Esophagus mucosa (tissue), 1 donor: ENCODE measurements at regions not wholly inside any gene's neighbourhood (a gene's known extent, or its start where the extent isn't known, plus 50 kb on each side); places are given as distances from the start of the nearest gene placed in this dataset.
A peak's percentile ranks its signal among the peaks of the same experiment; 100 is the strongest.
"Not testable (repeated sequence)": the region's sequence is repeated elsewhere in the genome, so short reads cannot be mapped to it uniquely, and the experiment has no call there.

Source experiments
- ATAC-seq: fragments of 200-7000 bp; cut with Tn5 transposase; one replicate; pipeline ENCODE4 v1.9.1; 2020
- donor health status: DM: yes; HTN: yes; CAD: no.

DNA sequence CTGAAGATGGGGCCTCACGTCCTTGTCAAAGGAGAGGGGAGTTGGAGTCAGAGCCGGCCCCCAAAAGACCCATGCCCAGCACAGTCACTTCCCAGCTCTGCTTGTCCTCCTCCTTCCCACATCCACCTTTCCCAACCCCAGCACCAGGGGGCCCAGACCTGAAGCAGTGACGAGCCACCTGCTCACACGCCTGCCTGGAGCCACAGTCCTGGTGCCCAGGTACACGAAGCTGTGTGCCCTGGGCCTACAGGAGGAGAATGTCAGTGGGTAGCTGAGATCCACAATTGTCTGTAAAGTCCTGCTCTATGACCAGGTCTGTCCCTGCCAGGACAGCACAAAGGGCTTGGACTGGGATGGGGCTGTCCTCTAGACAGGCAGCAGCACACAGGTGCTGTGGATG lies 126.8 kb upstream of the PZP start:
- no peak for ATAC-seq

DNA sequence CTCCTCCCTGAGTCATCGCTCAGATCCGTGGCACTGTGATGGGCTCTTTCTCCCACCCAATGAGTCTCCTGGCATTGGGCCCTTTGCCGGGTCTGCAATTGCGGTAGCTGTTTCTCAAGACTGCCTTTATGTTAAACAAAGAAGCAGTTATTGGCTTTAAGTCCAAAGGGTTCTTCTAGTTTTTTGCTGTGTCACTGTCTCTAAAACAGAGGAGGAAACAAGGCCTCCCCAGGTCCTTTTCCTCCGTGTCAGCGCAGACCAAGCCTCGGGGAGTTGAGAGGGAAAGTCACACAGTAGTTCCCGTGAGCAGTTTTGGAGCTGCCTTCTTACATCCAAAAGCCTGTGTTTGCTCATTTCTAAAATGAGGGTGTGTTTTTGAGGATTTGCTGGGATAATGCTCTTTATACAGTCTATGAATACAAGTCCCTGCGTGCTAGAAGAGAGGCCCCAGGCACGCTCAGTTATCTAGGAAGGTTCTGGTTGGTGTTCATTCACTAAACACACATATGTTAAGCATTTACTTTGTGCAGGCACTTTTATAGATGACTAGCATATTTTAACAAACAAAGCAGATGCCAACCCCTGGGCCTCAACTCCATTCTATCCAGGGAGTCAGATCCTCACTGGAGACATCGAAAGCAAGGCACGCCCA lies 126.0 kb upstream of the PZP start:
- ATAC-seq, result peak; percentile 79

GRCh38 chr12:9333161-9333560 lies 125.0 kb upstream of the PZP start:
- no peak for ATAC-seq

GRCh38 chr12:9332564-9332963 lies 124.4 kb upstream of the PZP start:
- ATAC-seq, result no peak

DNA sequence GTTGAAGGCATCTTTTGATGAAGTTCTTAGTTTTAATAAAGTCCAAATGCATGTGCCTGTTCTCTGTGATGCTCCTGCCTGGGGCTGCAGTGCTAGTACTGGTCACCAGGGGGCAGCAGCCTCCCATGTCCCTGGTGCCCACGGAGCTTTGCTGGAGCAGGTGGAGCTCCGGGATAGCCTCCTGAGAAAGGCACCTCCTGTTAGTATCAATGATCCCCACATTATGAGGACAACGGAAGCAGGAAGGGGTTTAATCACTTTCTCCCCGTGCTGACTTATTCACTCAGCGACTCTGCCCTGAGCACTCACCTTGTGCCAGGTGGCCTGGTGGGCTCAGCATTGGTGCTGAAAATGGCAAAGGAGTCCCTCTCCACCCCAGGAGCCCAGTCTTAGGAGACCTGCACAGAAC lies 123.0 kb upstream of the PZP start:
- peak; percentile 81 for ATAC-seq

DNA sequence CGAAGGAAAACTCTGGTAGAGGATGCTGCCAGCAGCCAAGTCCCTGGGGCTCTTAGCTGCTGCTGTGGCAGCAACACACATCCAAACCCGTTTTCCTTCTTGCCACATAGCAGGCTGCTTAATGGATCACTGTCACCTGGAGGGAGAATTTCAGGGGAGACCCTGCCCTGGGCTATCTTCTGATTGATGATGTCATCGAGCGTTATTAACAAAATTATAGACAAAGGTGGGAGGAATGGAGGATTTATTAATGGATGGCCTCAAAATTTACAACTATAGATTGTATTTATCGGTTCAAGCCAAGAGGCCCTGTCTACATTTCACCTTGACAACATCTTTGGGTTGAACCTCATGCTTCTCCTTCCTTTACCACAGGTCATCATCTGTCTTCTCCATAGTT lies 120.8 kb upstream of the PZP start:
- no peak for ATAC-seq

DNA sequence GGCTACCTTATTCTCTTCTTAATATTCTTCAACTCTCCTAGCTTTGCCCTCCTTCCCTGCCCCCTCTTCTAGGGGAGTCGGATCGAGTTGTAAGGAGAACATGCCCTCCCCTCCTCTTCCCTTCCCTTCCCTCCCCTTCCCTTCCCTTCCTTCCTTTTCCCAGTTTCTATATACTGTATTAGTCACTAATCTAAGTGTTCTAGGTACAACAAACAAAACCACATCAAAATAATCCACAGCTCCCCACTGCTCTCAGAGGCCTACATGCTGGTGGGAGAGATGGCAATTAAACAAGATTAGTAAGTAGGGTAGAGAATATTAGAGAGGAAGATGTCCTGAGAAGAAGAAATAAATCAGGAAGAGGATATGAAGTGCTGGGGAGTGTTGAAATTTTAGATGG lies 119.9 kb upstream of the PZP start:
- ATAC-seq, result no peak

DNA sequence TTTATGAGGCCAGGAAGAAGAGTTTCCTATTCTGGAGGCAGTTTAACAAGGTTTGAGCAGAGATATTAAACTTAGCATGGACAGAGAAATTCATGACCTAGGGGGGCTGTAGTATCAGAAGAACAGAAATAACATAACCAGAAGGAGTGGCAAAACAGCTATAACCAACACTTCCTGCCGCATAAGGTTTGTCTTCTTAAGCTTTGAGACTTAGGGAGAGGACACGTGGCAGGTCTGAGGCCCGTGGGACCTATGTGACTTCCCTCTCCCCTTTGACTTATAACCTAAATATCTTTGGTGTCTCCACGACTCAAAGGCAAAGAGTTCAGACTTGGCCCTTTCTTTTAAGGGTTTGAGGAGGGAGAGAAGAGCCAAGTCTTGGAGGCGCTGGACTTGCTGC lies 119.1 kb upstream of the PZP start:
- no peak for ATAC-seq

- ATAC-seq, result not testable (repeated sequence)
These were observed 118.7 kb upstream of the PZP start for GRCh38 chr12:9326849-9327248.

GRCh38 chr12:9326085-9326484 lies 117.9 kb upstream of the PZP start:
- ATAC-seq, result no peak

DNA sequence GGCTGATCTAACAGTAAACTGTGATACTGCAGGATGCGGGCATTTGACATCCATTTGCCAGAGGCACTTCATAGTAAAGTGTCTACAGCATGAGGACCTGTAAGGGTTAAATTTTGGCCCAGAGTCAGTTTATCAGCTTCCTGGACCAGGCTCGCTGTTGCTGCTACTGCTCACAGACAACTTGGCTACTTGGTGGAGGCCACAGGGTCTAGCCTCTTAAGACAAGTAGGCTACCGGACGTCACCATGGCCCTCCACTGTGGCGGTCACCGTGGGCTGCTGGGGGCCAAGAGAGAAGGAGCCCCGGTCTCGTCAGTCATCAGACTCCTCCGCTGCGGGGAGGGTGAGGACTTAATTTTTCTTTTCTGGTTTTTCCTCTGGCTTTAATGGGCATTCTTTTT lies 117.3 kb upstream of the PZP start:
- no peak for ATAC-seq

DNA sequence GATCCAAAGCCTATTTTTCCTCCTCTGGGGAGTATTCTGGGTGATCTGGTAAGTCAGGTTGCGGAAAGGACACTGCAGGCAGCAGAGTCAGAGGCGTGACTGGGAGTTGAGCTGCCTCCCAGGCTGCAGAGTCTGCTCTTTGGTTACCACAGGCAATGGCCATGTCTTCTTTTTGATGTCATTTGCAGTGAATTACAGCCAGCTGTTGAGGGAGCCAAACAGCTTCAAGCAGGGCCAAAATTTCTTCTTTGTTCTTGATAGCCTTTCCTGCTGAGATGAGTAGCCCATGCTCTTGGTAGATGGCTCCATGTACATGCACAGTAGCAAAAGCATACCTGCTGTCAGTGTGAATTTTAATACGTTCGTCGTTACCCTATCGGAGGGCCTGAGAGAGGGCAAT lies 116.6 kb upstream of the PZP start:
- no peak for ATAC-seq

DNA sequence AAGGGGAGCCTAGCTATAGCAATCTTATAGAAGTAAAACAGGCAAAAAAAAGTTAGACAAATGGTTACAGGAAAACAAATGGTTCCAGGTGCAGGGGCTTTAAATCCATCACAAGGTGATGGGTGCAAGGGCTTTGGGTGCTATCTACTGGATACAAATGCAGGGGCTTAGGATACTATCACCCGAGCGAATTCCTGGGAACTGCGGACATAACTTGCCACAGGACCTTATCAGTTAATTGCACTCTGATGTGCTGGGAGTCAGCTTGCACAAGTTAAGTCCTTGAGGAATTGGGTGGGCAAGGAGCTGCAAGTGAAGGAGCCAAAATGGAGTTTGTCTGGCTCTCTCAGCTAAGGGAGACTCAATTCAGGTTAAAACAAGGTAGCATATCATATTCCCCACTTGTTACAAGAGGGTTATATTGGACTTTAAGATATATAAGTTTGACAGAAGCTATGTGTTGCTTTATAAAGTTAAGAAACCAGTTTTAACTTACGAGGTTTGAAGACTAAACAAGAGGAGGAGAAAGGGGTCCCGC lies 115.0 kb upstream of the PZP start:
- ATAC-seq, result no peak

GRCh38 chr12:9319842-9320173 lies 111.6 kb upstream of the PZP start:
- ATAC-seq, result peak; percentile 78

DNA sequence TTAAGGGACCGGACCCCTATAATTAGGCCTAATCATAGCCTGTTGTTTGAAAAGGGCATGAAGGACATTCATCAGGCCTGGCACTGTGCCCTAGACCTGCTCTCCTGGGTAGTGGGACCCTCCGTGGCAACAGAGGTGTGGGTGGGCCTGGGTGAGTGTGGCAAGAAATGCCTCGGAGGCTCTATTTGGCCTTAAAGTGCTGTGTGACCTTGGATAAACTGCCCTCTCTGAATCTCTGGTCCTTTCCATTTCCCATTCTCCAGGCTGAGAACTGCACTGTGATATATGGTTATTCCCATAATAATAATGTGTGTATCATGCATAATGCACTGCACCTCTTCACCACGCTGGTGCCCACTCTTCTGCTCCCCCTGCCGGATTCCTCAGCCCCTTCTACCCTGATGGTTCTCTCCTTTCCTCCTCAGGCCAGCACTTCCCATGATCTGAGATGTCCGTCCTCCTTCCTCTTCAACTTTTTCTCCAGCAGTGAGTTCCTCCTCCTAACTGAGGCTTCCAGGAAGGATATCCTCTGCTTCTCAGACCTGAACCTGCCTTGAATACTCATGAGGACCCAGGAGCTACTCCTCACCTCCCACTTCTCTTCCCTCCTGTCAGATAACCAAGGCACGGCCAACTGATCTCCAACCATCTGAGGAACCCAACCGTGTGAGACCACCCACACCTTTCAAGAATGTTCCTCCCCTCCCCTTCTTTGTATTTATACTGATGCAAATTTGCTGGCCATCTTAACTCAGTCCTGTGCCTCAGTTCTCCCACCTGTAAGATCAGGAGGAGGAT lies 111.0 kb upstream of the PZP start:
- no peak for ATAC-seq

DNA sequence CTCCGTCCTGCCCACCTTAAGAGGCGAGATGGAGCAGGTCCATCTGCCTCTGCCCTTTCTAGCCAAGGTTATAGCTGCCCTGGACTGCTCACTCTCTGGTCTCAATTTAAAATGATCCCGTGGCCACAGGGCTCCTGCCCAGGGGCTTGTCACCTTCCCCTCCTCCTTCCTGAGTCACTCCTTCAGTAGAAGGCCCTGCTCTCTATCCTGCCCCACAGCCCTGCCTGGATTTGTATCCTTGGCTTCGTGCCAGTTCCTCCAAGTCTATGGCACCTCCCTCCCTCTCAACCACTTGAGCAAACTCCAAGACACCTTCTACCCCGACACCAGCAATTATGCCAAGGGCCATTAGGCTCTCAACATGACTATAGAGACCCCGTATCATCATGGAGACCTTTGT lies 105.3 kb upstream of the PZP start:
- peak; percentile 76 for ATAC-seq

DNA sequence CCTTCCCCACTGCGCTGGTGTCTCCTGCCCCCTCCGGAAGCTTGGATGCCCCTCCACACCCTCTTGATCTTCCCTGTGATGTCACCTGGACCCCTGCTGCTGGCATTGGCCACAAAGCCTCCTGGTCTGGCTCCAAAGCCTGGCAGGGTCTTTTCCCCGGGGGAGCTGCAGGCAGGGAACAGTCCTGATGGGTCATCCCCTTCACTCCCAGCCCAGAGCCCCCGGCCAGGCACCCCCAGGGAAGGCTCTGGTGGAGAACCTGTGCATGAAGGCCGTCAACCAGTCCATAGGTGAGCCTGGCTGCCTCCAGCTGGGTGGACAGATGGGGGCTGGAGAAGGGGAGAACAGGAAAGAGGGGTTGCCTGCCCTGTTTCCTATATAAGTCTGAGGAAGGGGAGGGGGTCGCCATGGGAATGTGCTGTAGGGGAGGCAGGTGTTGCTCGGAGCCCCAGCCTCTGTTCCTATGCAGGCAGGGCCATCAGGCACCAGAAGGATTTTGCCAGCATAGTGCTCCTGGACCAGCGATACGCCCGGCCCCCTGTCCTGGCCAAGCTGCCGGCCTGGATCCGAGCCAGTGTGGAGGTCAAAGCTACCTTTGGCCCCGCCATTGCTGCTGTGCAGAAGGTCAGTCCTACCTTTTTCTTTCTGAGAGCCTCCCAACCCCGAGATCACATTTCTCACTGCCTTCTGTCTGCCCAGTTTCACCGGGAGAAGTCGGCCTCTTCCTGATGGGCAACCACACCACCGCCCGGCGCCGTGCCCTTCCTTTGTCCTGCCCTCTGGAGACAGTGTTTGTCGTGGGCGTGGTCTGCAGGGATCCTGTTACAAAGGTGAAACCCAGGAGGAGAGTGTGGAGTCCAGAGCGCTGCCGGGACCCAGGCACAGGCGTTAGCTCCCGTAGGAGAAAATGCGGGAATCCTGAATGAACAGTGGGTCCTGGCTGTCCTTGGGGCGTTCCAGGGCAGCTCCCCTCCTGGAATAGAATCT lies 104.5 kb upstream of the PZP start:
- ATAC-seq, result peak; percentile 4

- ATAC-seq, result not testable (repeated sequence)
These were observed 103.3 kb upstream of the PZP start for GRCh38 chr12:9311454-9311853.

GRCh38 chr12:9310645-9311044 lies 102.5 kb upstream of the PZP start:
- not testable (repeated sequence) for ATAC-seq

DNA sequence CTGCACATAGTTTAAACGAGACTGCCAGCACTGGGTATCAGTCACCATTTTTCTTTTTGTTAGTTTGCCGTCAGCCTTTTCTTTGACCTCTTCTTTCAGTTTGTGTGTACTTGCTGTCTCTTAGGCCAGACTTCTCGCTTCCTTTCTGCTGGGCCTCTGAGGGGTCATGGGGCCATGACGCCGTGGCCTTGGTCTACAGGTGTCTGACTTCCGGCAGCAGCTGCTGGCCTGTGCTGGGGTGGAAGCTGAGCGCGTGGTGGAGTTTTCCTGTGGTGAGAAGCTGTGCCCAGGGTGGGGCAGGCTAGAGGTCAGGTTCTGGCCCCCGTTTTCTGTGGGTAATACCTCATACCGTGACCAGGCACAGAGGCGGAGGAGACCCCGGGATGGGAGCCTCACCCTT lies 101.6 kb upstream of the PZP start:
- not testable (repeated sequence) for ATAC-seq

GRCh38 chr12:9308745-9309144 lies 100.5 kb upstream of the PZP start:
- not testable (repeated sequence) for ATAC-seq

- ATAC-seq, result not testable (repeated sequence)
These were observed 100.0 kb upstream of the PZP start for GRCh38 chr12:9308163-9308562.

DNA sequence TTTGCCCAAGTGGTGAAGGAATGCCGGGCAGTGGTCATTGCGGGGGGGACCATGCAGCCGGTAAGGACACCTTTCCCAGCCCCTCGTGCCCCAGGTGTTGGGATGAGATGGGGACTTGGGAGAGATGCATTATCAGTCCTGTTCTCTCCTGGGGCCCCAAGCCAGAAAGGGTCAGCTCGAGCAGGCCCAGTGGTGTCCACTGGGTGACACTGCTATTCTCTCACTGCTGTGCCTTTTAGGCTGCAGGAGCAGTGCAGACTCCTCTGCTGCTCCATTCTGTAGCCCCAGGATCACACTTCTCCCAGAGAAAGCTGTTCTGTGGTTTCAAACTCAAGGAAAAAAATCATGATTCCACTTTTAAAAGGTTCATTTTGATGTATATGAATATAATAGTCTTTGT lies 99.1 kb upstream of the PZP start:
- ATAC-seq, result not testable (repeated sequence)
